CD14-positive monocyte (primary cell): ENCODE measurements at regions not wholly inside any gene's neighbourhood (a gene's known extent, or its start where the extent isn't known, plus 50 kb on each side); places are given as distances from the start of the nearest gene placed in this dataset.

Experiments
- DNase-seq, 3 donors: peaks; one replicate each; pipeline ENCODE4 v3.0.0-alpha.2; 2011 to 2022
- H2AFZ ChIP-seq: 2 replicates; pipeline ENCODE4 v1.6.0; 2012; ENCODE audit warnings: mild to moderate bottlenecking, low read depth, low read length, inconsistent platforms; ENCODE audit not compliant: insufficient read depth, poor library complexity, severe bottlenecking
- H3K27ac ChIP-seq, 2 donors: 1 replicate in 1 of 2; 2 replicates in 1 of 2; pipeline ENCODE4 v1.5.1; 2012 to 2013; ENCODE audit warnings: low read length in 2 of 2, control low read depth in 1 of 2, inconsistent platforms in 1 of 2, low read depth in 1 of 2, mild to moderate bottlenecking in 1 of 2
- H3K27me3 ChIP-seq, 2 donors: one replicate each; pipeline versions ENCODE4 v1.6.0 to v1.6.1; 2011 to 2013; ENCODE audit warnings: low read length in 2 of 2; ENCODE audit not compliant: control insufficient read depth in 2 of 2, insufficient read depth in 2 of 2
- H3K36me3 ChIP-seq, 2 donors: replicated peaks in 1 of 2; 1 replicate in 1 of 2; 2 replicates in 1 of 2; pipeline versions ENCODE4 v1.5.1 to v1.6.1; 2012 to 2013; ENCODE audit warnings: low read length in 2 of 2, control low read depth in 1 of 2, inconsistent platforms in 1 of 2, mild to moderate bottlenecking in 1 of 2; ENCODE audit not compliant: insufficient read depth in 2 of 2, control insufficient read depth in 1 of 2
- H3K4me1 ChIP-seq, 2 donors: 1 replicate in 1 of 2; 2 replicates in 1 of 2; pipeline versions ENCODE4 v1.5.1 to v1.6.1; 2012 to 2013; ENCODE audit warnings: low read length in 2 of 2, control low read depth in 1 of 2, inconsistent platforms in 1 of 2, mild to moderate bottlenecking in 1 of 2, moderate library complexity in 1 of 2; ENCODE audit not compliant: insufficient read depth in 2 of 2, control insufficient read depth in 1 of 2
- H3K4me2 ChIP-seq: replicated peaks from 2 replicates; pipeline ENCODE3; 2012; ENCODE audit warnings: low read length, moderate library complexity, mild to moderate bottlenecking; ENCODE audit not compliant: poor library complexity, severe bottlenecking; ENCODE audit errors: extremely low read depth
- H3K4me3 ChIP-seq, 3 experiments: fragments of 200-600 bp in 1 of 3; sonication (generic) in 1 of 3; replicated peaks in 1 of 3; 1 replicate in 2 of 3; 2 replicates in 1 of 3; pipeline ENCODE4 v1.5.1; 2011 to 2013; ENCODE audit warnings: low read length in 3 of 3, mild to moderate bottlenecking in 3 of 3, control low read depth in 2 of 3, low read depth in 2 of 3, inconsistent platforms in 1 of 3, moderate library complexity in 1 of 3
- H3K79me2 ChIP-seq: 2 replicates; pipeline ENCODE4 v1.6.0; 2012; ENCODE audit warnings: mild to moderate bottlenecking, control low read depth, inconsistent platforms, low read length, moderate library complexity; ENCODE audit not compliant: insufficient read depth
- H3K9ac ChIP-seq: 2 replicates; pipeline ENCODE4 v1.6.0; 2017; ENCODE audit warnings: low read length, mild to moderate bottlenecking; ENCODE audit not compliant: insufficient read depth, poor library complexity, severe bottlenecking
- H3K9me3 ChIP-seq, 2 donors: replicated peaks in 1 of 2; 1 replicate in 1 of 2; 2 replicates in 1 of 2; pipeline versions ENCODE4 v1.5.1 to v1.6.1; 2012 to 2013; ENCODE audit warnings: low read length in 2 of 2, control low read depth in 1 of 2; ENCODE audit not compliant: control insufficient read depth in 1 of 2, insufficient read depth in 1 of 2
- H4K20me1 ChIP-seq: 2 replicates; pipeline ENCODE4 v1.6.0; 2012; ENCODE audit warnings: mild to moderate bottlenecking, low read length, control low read depth, moderate library complexity; ENCODE audit not compliant: insufficient read depth
- H3K27ac Mint-ChIP-seq, 7 donors: one replicate each; pipeline ENCODE4 v1.8.0; 2020; ENCODE audit warnings: mild to moderate bottlenecking in 7 of 7, mixed read lengths in 7 of 7, moderate library complexity in 6 of 7, inconsistent platforms in 2 of 7
- H3K27me3 Mint-ChIP-seq, 3 donors: one replicate each; pipeline ENCODE4 v1.8.0; 2021 to 2022; ENCODE audit warnings: low read depth in 3 of 3, mild to moderate bottlenecking in 3 of 3, mixed read lengths in 3 of 3, moderate library complexity in 3 of 3, inconsistent platforms in 1 of 3
- H3K36me3 Mint-ChIP-seq, 2 donors: one replicate each; pipeline ENCODE4 v1.8.0; 2020; ENCODE audit warnings: mixed read lengths in 2 of 2, inconsistent platforms in 1 of 2, mild to moderate bottlenecking in 1 of 2
- H3K4me1 Mint-ChIP-seq: one replicate; pipeline ENCODE4 v1.8.0; 2020; ENCODE audit warnings: mild to moderate bottlenecking, mixed read lengths
- H3K4me3 Mint-ChIP-seq, 2 donors: one replicate each; pipeline ENCODE4 v1.8.0; 2020; ENCODE audit warnings: mild to moderate bottlenecking in 2 of 2, mixed read lengths in 2 of 2, moderate library complexity in 1 of 2
- H3K9me3 Mint-ChIP-seq, 7 donors: one replicate each; pipeline ENCODE4 v1.8.0; 2020 to 2022; ENCODE audit warnings: mixed read lengths in 7 of 7, mild to moderate bottlenecking in 6 of 7, moderate library complexity in 6 of 7, inconsistent platforms in 2 of 7
- WGBS: methylation state at CpG from one replicate; pipeline ENCODE4 v1.1.5; 2013; ENCODE audit warnings: missing lambda C conversion rate; ENCODE audit not compliant: insufficient coverage; 5-methylcytosine and 5-hydroxymethylcytosine counted together
- intact Hi-C, 2 donors: fragments of 100-400 bp; cut with micrococcal nuclease; formaldehyde crosslinking; loops; one replicate each; pipeline versions ENCODE4 v1.15.0 to v1.15.1; 2023
- TF ChIP-seq, protein P1 (sequence below): fragments of 200-600 bp; IDR thresholded peaks from one replicate; pipeline ENCODE4 v1.8.0; 2022; ENCODE audit warnings: antibody characterized with exemption, mild to moderate bottlenecking

DNA sequence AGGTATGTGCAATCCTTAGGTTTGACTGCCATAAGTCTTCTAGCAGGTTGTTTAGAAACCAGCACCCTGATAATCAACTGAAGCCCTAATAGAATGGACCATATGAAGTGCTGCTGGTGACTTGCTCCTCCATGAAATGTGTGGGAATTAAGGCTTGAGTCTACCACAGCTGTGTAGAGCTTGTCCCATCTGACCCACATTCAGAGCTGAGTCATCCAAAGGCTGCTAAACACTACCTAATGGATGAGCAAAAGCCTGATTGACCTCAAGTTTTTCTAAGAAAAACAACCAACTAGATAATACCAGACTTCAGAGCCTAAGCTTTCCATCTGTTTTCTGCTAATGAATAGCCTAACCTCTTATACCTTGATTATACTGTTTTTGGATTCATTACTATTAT, 120.3 kb upstream of the MOCS1 start:
- peaks cover 0 to 5% (median 3%) of the 10 kb centered on the region in 7 donors for H3K9me3 Mint-ChIP-seq
- no peaks in the 10 kb centered on the region for H3K36me3 Mint-ChIP-seq
- Histone ChIP-seq H3K4me2 (no peak overlapping the region), H3K4me3 (no peak overlapping the region), H3K79me2 (no peaks in the 10 kb centered on the region), H4K20me1 (no peaks in the 10 kb centered on the region), H2AFZ (no peak overlapping the region), H3K36me3 (no peaks in the 10 kb centered on the region), H3K27ac (no peak overlapping the region), H3K9ac (no peak overlapping the region), H3K9me3 (peaks cover 0 to 8% of the 10 kb centered on the region in 2 donors), H3K27me3 (no peaks in the 10 kb centered on the region), H3K4me1 (no peaks in the 10 kb centered on the region)
- H3K4me3 Mint-ChIP-seq, result no peak overlapping the region
- no peak overlapping the region for H3K27ac Mint-ChIP-seq
- no peaks in the 10 kb centered on the region for H3K4me1 Mint-ChIP-seq
- TF ChIP-seq, protein P1, sequence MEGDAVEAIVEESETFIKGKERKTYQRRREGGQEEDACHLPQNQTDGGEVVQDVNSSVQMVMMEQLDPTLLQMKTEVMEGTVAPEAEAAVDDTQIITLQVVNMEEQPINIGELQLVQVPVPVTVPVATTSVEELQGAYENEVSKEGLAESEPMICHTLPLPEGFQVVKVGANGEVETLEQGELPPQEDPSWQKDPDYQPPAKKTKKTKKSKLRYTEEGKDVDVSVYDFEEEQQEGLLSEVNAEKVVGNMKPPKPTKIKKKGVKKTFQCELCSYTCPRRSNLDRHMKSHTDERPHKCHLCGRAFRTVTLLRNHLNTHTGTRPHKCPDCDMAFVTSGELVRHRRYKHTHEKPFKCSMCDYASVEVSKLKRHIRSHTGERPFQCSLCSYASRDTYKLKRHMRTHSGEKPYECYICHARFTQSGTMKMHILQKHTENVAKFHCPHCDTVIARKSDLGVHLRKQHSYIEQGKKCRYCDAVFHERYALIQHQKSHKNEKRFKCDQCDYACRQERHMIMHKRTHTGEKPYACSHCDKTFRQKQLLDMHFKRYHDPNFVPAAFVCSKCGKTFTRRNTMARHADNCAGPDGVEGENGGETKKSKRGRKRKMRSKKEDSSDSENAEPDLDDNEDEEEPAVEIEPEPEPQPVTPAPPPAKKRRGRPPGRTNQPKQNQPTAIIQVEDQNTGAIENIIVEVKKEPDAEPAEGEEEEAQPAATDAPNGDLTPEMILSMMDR, result no peak
- intact Hi-C loops, result no loop called here
- DNase-seq, result no peak
- peaks cover 0 to 7% (median 2%) of the 10 kb centered on the region in 3 donors for H3K27me3 Mint-ChIP-seq

DNA sequence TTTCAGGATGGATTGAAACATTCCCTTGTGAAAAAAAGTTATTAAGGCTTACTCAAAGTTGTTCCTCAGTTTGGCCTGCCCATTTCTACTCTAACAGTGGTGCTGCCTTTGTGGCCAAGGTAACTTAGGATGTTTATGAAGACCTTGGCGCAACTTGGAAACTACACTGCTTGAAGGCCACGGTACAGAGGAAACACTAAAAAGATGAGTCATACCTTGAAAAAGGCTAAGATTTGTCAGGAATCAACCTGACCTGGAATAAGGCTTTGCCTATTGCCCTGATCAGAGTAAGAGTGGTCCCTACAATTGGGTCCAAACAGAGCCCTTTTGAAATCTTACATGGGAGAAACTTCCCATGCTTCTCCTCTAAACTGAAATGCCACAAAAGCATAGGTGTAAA, 119.9 kb upstream of the MOCS1 start:
- peaks cover 1 to 7% (median 2%) of the 10 kb centered on the region in 3 donors for H3K27me3 Mint-ChIP-seq
- no peak overlapping the region for H3K4me3 Mint-ChIP-seq
- no peak overlapping the region for H3K27ac Mint-ChIP-seq
- Histone ChIP-seq H3K79me2 (no peaks in the 10 kb centered on the region), H3K27ac (no peak overlapping the region), H2AFZ (no peak overlapping the region), H3K9me3 (peaks cover 0 to 10% of the 10 kb centered on the region in 2 donors), H3K27me3 (no peaks in the 10 kb centered on the region), H3K4me1 (no peaks in the 10 kb centered on the region), H3K4me3 (no peak overlapping the region), H3K4me2 (no peak overlapping the region), H3K9ac (no peak overlapping the region), H3K36me3 (no peaks in the 10 kb centered on the region), H4K20me1 (no peaks in the 10 kb centered on the region)
- H3K36me3 Mint-ChIP-seq, result no peaks in the 10 kb centered on the region
- intact Hi-C loops, result no loop called here
- no peaks in the 10 kb centered on the region for H3K4me1 Mint-ChIP-seq
- peaks cover 0 to 5% (median 2%) of the 10 kb centered on the region in 7 donors for H3K9me3 Mint-ChIP-seq
- 42% methylated on average over 2 of the region's 2 CpGs for WGBS
- TF ChIP-seq, protein P1, result no peak
- DNase-seq, result no peak
